Central memory CD8-positive, alpha-beta T cell (primary cell): ENCODE measurements at regions not wholly inside any gene's neighbourhood (a gene's known extent, or its start where the extent isn't known, plus 50 kb on each side); places are given as distances from the start of the nearest gene placed in this dataset.

ENCODE experiments used
- ATAC-seq: fragments of 150-1000 bp; cut with Tn5 transposase; replicated peaks from 2 replicates; pipeline ENCODE4 v1.10.0; 2022; ENCODE audit warnings: mild to moderate bottlenecking, moderate FRiP score, moderate number of reproducible peaks; ENCODE audit not compliant: poor library complexity, severe bottlenecking; ENCODE audit errors: extremely low read depth
- DNase-seq, 2 donors: peaks; one replicate each; pipeline ENCODE4 v3.0.0; 2021; ENCODE audit warnings: low spot score in 2 of 2
- H3K27ac Mint-ChIP-seq: one replicate; pipeline ENCODE4 v1.8.0; 2022; ENCODE audit warnings: low read depth, mild to moderate bottlenecking, moderate library complexity, mixed read lengths
- H3K27me3 Mint-ChIP-seq: one replicate; pipeline ENCODE4 v1.8.0; 2022; ENCODE audit warnings: mixed read lengths
- H3K36me3 Mint-ChIP-seq: one replicate; pipeline ENCODE4 v1.8.0; 2022; ENCODE audit warnings: mild to moderate bottlenecking, moderate library complexity, mixed read lengths; ENCODE audit not compliant: insufficient read depth
- H3K4me1 Mint-ChIP-seq: one replicate; pipeline ENCODE4 v1.8.0; 2022; ENCODE audit warnings: mixed read lengths
- H3K4me3 Mint-ChIP-seq: one replicate; pipeline ENCODE4 v1.8.0; 2022; ENCODE audit warnings: mild to moderate bottlenecking, moderate library complexity, mixed read lengths
- H3K9me3 Mint-ChIP-seq: one replicate; pipeline ENCODE4 v1.8.0; 2022; ENCODE audit warnings: mixed read lengths

GRCh38 chr9:129467739-129468666, 152.9 kb downstream of the C9orf50 start:
- Mint-ChIP-seq H3K9me3 (no peaks in the 10 kb centered on the region), H3K36me3 (peaks cover 2% of the 10 kb centered on the region), H3K27me3 (peaks cover 9% of the 10 kb centered on the region), H3K4me1 (peaks cover 13% of the 10 kb centered on the region), H3K27ac (no peak overlapping the region), H3K4me3 (no peak overlapping the region)
- ATAC-seq (no peak), DNase-seq (no peak)

GRCh38 chr9:129467004-129467588, 153.8 kb downstream of the C9orf50 start:
- H3K36me3 Mint-ChIP-seq = peaks cover 2% of the 10 kb centered on the region
- ATAC-seq = no peak
- no peaks in the 10 kb centered on the region for H3K9me3 Mint-ChIP-seq
- peaks cover 9% of the 10 kb centered on the region for H3K27me3 Mint-ChIP-seq
- no peak overlapping the region for H3K27ac Mint-ChIP-seq
- DNase-seq = no peak
- H3K4me1 Mint-ChIP-seq = peaks cover 13% of the 10 kb centered on the region
- no peak overlapping the region for H3K4me3 Mint-ChIP-seq

- Mint-ChIP-seq H3K4me1 (peaks cover 13% of the 10 kb centered on the region), H3K9me3 (no peaks in the 10 kb centered on the region), H3K4me3 (no peak overlapping the region), H3K27ac (no peak overlapping the region), H3K36me3 (peaks cover 5% of the 10 kb centered on the region), H3K27me3 (peaks cover 5% of the 10 kb centered on the region)
- ATAC-seq (no peak), DNase-seq (no peak)
Measured at GRCh38 chr9:129465834-129466535, 154.9 kb downstream of the C9orf50 start.

- no peaks in the 10 kb centered on the region for H3K9me3 Mint-ChIP-seq
- no peaks in the 10 kb centered on the region for H3K27me3 Mint-ChIP-seq
- H3K27ac Mint-ChIP-seq = no peak overlapping the region
- no peak overlapping the region for H3K4me3 Mint-ChIP-seq
- no peak for ATAC-seq
- DNase-seq = no peak
- peaks cover 13% of the 10 kb centered on the region for H3K4me1 Mint-ChIP-seq
- H3K36me3 Mint-ChIP-seq = peaks cover 9% of the 10 kb centered on the region
Measured at GRCh38 chr9:129464972-129465833, 155.7 kb downstream of the C9orf50 start.

GRCh38 chr9:129463994-129464393, 156.9 kb downstream of the C9orf50 start:
- Mint-ChIP-seq H3K27ac (no peak overlapping the region), H3K36me3 (peaks cover 9% of the 10 kb centered on the region), H3K27me3 (no peaks in the 10 kb centered on the region), H3K9me3 (no peaks in the 10 kb centered on the region), H3K4me3 (no peak overlapping the region), H3K4me1 (peaks cover 13% of the 10 kb centered on the region)
- DNase-seq (no peak), ATAC-seq (no peak)

GRCh38 chr9:129463477-129463876, 157.4 kb downstream of the C9orf50 start:
- Mint-ChIP-seq H3K9me3 (no peaks in the 10 kb centered on the region), H3K36me3 (peaks cover 9% of the 10 kb centered on the region), H3K4me1 (peaks cover 13% of the 10 kb centered on the region), H3K4me3 (no peak overlapping the region), H3K27me3 (no peaks in the 10 kb centered on the region), H3K27ac (peak overlapping the region; percentile 16)
- DNase-seq = no peak
- no peak for ATAC-seq

GRCh38 chr9:129462360-129462759, 158.5 kb downstream of the C9orf50 start:
- ATAC-seq (no peak), DNase-seq (no peak)
- Mint-ChIP-seq H3K9me3 (no peaks in the 10 kb centered on the region), H3K27ac (peak overlapping the region; percentile 95), H3K36me3 (peaks cover 9% of the 10 kb centered on the region), H3K27me3 (no peaks in the 10 kb centered on the region), H3K4me1 (peaks cover 17% of the 10 kb centered on the region), H3K4me3 (no peak overlapping the region)

- Mint-ChIP-seq H3K36me3 (peaks cover 13% of the 10 kb centered on the region), H3K27me3 (no peaks in the 10 kb centered on the region), H3K27ac (peak overlapping the region; percentile 95), H3K4me3 (peak overlapping the region; percentile 81), H3K4me1 (peaks cover 34% of the 10 kb centered on the region), H3K9me3 (no peaks in the 10 kb centered on the region)
- peak; percentile 75 for ATAC-seq
- DNase-seq = peak; percentile 62 to 80
Measured at GRCh38 chr9:129460323-129461261, 160.3 kb downstream of the C9orf50 start.

GRCh38 chr9:129459547-129460322, 161.2 kb downstream of the C9orf50 start:
- DNase-seq = peak in 1 of 2 donors; percentile 15
- Mint-ChIP-seq H3K27me3 (no peaks in the 10 kb centered on the region), H3K4me1 (peaks cover 36% of the 10 kb centered on the region), H3K27ac (peak overlapping the region; percentile 95), H3K4me3 (peak overlapping the region; percentile 81), H3K36me3 (peaks cover 15% of the 10 kb centered on the region), H3K9me3 (no peaks in the 10 kb centered on the region)
- ATAC-seq = no peak

GRCh38 chr9:129458663-129459546, 162.0 kb downstream of the C9orf50 start:
- Mint-ChIP-seq H3K4me3 (peak overlapping the region; percentile 81), H3K27ac (peak overlapping the region; percentile 95), H3K4me1 (peaks cover 37% of the 10 kb centered on the region), H3K27me3 (no peaks in the 10 kb centered on the region), H3K9me3 (no peaks in the 10 kb centered on the region), H3K36me3 (peaks cover 17% of the 10 kb centered on the region)
- DNase-seq (peak in 1 of 2 donors; percentile 36), ATAC-seq (peak; percentile 1)
